Esophagus squamous epithelium (tissue), 5 donors: ENCODE measurements at regions not wholly inside any gene's neighbourhood (a gene's known extent, or its start where the extent isn't known, plus 50 kb on each side); places are given as distances from the start of the nearest gene placed in this dataset.

ENCODE experiments used
- DNase-seq: peaks from one replicate; lab custom pipeline; 2025; lab: John Stamatoyannopoulos, UW
- H3K27ac ChIP-seq, 4 donors: fragments of 200-600 bp; sonication (generic); one replicate each; pipeline ENCODE4 v1.5.1; 2016 to 2019; ENCODE audit warnings: mild to moderate bottlenecking in 1 of 4
- H3K27me3 ChIP-seq, 4 donors: fragments of 200-600 bp; sonication (generic); 1 replicate in 3 of 4; 2 replicates in 1 of 4; pipeline versions ENCODE4 v1.5.1 to v1.6.0; 2017 to 2021; ENCODE audit warnings: antibody characterized with exemption in 1 of 4
- H3K36me3 ChIP-seq, 3 donors: fragments of 200-600 bp; sonication (generic); one replicate each; pipeline ENCODE4 v1.5.1; 2016 to 2019
- H3K4me1 ChIP-seq, 3 donors: fragments of 200-600 bp; sonication (generic); one replicate each; pipeline ENCODE4 v1.5.1; 2017 to 2019
- H3K4me3 ChIP-seq, 4 donors: fragments of 200-600 bp; sonication (generic); 1 replicate in 3 of 4; 2 replicates in 1 of 4; pipeline ENCODE4 v1.5.1; 2016 to 2019; ENCODE audit warnings: mild to moderate bottlenecking in 2 of 4, moderate library complexity in 1 of 4
- H3K9me3 ChIP-seq, 3 donors: fragments of 200-600 bp; sonication (generic); one replicate each; pipeline ENCODE4 v1.5.1; 2016 to 2019
- CTCF ChIP-seq, 6 experiments: fragments of 450-650 bp in 4 of 6; fragments of 200-600 bp in 2 of 6; sonication (generic) in 2 of 6; IDR thresholded peaks; one replicate each; pipeline ENCODE4 v1.5.1; 2016 to 2019; ENCODE audit warnings: antibody characterized with exemption in 6 of 6, mild to moderate bottlenecking in 4 of 6, moderate library complexity in 4 of 6
- POLR2A ChIP-seq, 4 donors: fragments of 450-650 bp; IDR thresholded peaks; one replicate each; pipeline ENCODE4 v1.6.1; 2017; ENCODE audit warnings: antibody characterized with exemption in 4 of 4, mild to moderate bottlenecking in 4 of 4, moderate library complexity in 3 of 4
- WGBS, 2 donors: methylation state at CpG; one replicate each; pipeline ENCODE4 v1.1.5; 2018; 5-methylcytosine and 5-hydroxymethylcytosine counted together
- intact Hi-C: fragments of 100-400 bp; cut with DNase I; formaldehyde crosslinking; loops from one replicate; pipeline ENCODE4 v1.15.0; 2022
- donor health status: DM: yes; HTN: yes; CAD: no.

GRCh38 chr1:194103516-194104246 is 917.3 kb upstream of the B3GALT2 start:
- H3K27ac ChIP-seq: no peak overlapping the region
- DNase-seq: no peak
- no peaks in the 10 kb centered on the region for H3K36me3 ChIP-seq
- intact Hi-C loops: no loop called here
- no peaks in the 10 kb centered on the region for H3K27me3 ChIP-seq
- WGBS, 2 donors: 88% methylated on average over 1 of the region's 2 CpGs; no CpG with 5 or more reads in 1 of the 2 donors
- H3K4me3 ChIP-seq: no peak overlapping the region
- H3K4me1 ChIP-seq: no peaks in the 10 kb centered on the region
- no peak for TF ChIP-seq POLR2A (IDR thresholded peaks at IDR 0.05)
- no peak for TF ChIP-seq CTCF (IDR thresholded peaks at IDR 0.05)
- H3K9me3 ChIP-seq: no peaks in the 10 kb centered on the region

- no peak overlapping the region for H3K27ac ChIP-seq
- no peaks in the 10 kb centered on the region for H3K36me3 ChIP-seq
- H3K27me3 ChIP-seq: no peaks in the 10 kb centered on the region
- TF ChIP-seq POLR2A (IDR thresholded peaks at IDR 0.05): no peak
- no peak for TF ChIP-seq CTCF (IDR thresholded peaks at IDR 0.05)
- no peaks in the 10 kb centered on the region for H3K4me1 ChIP-seq
- WGBS, 2 donors: 83% methylated on average over 1 of the region's 1 CpG; no CpG with 5 or more reads in 1 of the 2 donors
- intact Hi-C loops: no loop called here
- H3K4me3 ChIP-seq: no peak overlapping the region
- H3K9me3 ChIP-seq: no peaks in the 10 kb centered on the region
- no peak for DNase-seq
Observed at GRCh38 chr1:194103101-194103500, 916.7 kb upstream of the B3GALT2 start.

- intact Hi-C loops: no loop called here
- H3K4me1 ChIP-seq: no peaks in the 10 kb centered on the region
- H3K27ac ChIP-seq: no peak overlapping the region
- no peaks in the 10 kb centered on the region for H3K9me3 ChIP-seq
- no peaks in the 10 kb centered on the region for H3K36me3 ChIP-seq
- H3K4me3 ChIP-seq: no peak overlapping the region
- DNase-seq: no peak
- H3K27me3 ChIP-seq: no peaks in the 10 kb centered on the region
- TF ChIP-seq CTCF (IDR thresholded peaks at IDR 0.05): no peak
- WGBS, 2 donors: 42 to 50% methylated on average over 1 to 2 of the region's 2 CpGs
Observed at GRCh38 chr1:194102607-194103006, 916.2 kb upstream of the B3GALT2 start.

DNA sequence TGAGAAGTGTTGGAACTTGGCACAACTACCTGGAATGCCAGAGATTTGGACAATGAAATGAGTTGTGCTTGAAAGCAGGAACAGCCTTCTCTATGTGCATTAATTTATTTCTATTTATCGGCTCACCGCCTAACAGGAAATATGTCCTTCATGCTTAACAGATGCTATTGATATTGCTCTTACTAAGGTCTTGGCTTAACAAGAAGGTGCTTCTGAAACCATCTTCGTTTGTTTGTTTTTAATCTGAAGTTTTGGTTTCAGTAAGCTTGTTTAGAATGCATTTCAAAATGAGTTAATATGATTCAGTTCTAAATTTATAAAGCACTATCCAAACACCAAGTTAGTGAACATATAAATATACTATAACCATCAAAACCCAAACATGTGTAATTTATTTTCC is 898.3 kb upstream of the B3GALT2 start:
- Histone ChIP-seq H3K27me3 (no peaks in the 10 kb centered on the region), H3K4me3 (no peak overlapping the region), H3K36me3 (no peaks in the 10 kb centered on the region), H3K4me1 (no peaks in the 10 kb centered on the region), H3K9me3 (no peaks in the 10 kb centered on the region), H3K27ac (no peak overlapping the region)
- intact Hi-C loops: no loop called here
- DNase-seq: no peak
- TF ChIP-seq POLR2A (IDR thresholded peaks at IDR 0.05) (no peak), CTCF (IDR thresholded peaks at IDR 0.05) (no peak)
- WGBS, 2 donors: 60 to 65% methylated on average over 3 of the region's 3 CpGs

GRCh38 chr1:194081444-194081843 is 895.0 kb upstream of the B3GALT2 start:
- no peak overlapping the region for H3K4me3 ChIP-seq
- DNase-seq: no peak
- no peaks in the 10 kb centered on the region for H3K9me3 ChIP-seq
- no peaks in the 10 kb centered on the region for H3K27me3 ChIP-seq
- no peak overlapping the region for H3K27ac ChIP-seq
- H3K36me3 ChIP-seq: no peaks in the 10 kb centered on the region
- intact Hi-C loops: no loop called here
- TF ChIP-seq POLR2A (IDR thresholded peaks at IDR 0.05) (no peak), CTCF (IDR thresholded peaks at IDR 0.05) (no peak)
- H3K4me1 ChIP-seq: no peaks in the 10 kb centered on the region
